ENCODE measurements at regions not wholly inside any gene's neighbourhood (a gene's known extent, or its start where the extent isn't known, plus 50 kb on each side); places are given as distances from the start of the nearest gene placed in this dataset.

DNA sequence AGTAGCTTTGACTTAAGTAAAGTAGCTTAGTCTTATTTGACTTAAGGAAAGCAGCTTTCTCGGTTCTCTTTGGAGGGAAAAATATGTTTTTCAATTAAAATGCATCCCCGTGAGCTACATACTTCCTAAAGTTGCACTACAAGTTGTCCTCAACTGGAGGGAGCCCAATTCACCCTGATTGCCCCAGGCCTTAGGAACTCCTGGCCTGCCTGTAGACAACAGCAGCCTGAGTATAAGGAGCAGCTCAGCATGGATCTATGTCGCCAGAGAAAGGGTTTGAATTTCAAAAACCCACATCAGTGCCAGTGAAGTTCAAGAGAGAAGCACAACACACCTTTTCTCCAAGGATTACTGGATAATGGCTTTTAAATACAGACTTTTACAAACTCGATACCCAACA is 772.0 kb downstream of the TNS3 start:
- TF ChIP-seq, protein P1, sequence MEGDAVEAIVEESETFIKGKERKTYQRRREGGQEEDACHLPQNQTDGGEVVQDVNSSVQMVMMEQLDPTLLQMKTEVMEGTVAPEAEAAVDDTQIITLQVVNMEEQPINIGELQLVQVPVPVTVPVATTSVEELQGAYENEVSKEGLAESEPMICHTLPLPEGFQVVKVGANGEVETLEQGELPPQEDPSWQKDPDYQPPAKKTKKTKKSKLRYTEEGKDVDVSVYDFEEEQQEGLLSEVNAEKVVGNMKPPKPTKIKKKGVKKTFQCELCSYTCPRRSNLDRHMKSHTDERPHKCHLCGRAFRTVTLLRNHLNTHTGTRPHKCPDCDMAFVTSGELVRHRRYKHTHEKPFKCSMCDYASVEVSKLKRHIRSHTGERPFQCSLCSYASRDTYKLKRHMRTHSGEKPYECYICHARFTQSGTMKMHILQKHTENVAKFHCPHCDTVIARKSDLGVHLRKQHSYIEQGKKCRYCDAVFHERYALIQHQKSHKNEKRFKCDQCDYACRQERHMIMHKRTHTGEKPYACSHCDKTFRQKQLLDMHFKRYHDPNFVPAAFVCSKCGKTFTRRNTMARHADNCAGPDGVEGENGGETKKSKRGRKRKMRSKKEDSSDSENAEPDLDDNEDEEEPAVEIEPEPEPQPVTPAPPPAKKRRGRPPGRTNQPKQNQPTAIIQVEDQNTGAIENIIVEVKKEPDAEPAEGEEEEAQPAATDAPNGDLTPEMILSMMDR (IDR thresholded peaks at IDR 0.05), result no peak
- TF ChIP-seq EZH2 (IDR thresholded peaks at IDR 0.05; ENCODE audit: borderline replicate concordance, insufficient read depth, low read depth, low read length, poor library complexity, severe bottlenecking), result no peak
